Right lobe of liver (tissue), 4 donors: ENCODE measurements at regions not wholly inside any gene's neighbourhood (a gene's known extent, or its start where the extent isn't known, plus 50 kb on each side); places are given as distances from the start of the nearest gene placed in this dataset.

ENCODE experiments used
- CTCF ChIP-seq, 4 donors: fragments of 200-600 bp in 3 of 4; fragments of 450-650 bp in 1 of 4; IDR thresholded peaks; one replicate each; pipeline versions ENCODE4 v1.5.1 to v1.8.0; 2016 to 2022; ENCODE audit warnings: antibody characterized with exemption in 4 of 4, mild to moderate bottlenecking in 2 of 4
- POLR2A ChIP-seq: fragments of 450-650 bp; IDR thresholded peaks from one replicate; pipeline ENCODE4 v1.6.1; 2017; ENCODE audit warnings: antibody characterized with exemption, mild to moderate bottlenecking
- donor health status: DM: no; HTN: no; CAD: no.
- donor health status: DM: no; HTN: no; CAD: no.
- donor health status: DM: no; HTN: yes; CAD: no.

DNA sequence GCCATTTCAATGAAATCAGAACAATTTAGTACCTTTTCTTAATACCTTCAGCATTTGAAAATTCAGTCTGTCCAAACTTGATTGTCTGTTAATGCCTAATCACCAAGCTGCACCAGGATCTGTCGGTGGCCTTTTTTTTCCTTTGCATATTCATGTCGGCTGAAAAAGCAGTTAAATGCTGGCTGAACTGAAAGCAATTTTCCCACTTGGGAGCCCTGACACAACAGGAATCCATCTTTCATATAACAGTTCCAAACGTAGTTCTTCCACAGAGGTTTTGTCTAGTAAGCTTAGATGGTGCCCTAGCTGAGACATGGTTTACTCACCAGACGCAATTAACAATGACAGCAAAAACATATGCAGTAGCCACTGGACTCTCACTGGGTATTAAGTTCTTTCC, 83.6 kb upstream of the CHCHD3 start:
- no peak for TF ChIP-seq CTCF (IDR thresholded peaks at IDR 0.05)
- TF ChIP-seq POLR2A: no peak
